ENCODE measurements at regions not wholly inside any gene's neighbourhood (a gene's known extent, or its start where the extent isn't known, plus 50 kb on each side); places are given as distances from the start of the nearest gene placed in this dataset.

DNA sequence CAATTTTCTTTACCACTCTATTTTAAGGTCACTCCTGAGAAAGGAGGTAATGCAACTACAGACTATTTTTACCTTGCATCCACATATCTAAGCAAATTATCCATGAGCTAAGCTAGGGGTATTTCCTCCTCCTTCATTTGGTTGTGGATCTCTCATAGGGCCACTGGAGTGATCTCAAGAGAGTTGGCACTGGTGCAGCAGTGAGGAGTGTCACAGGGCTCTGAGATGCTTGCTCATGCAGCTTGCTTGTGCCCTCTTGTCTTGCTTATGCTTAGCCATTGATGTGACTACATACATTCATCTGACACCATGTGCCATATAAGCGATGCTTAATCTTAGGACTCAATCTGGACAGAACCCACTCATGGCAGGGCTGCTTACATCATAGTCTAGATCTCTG is 950.3 kb downstream of the TSN start:
- Histone ChIP-seq H2AK5ac (ENCODE audit: low read depth, low read length) (no peak overlapping the region), H3K27ac (replicated peaks; ENCODE audit: low read length) (no peak overlapping the region), H3K27me3 (ENCODE audit: control insufficient read depth in 3 of 3, insufficient read depth in 3 of 3, low read depth in 1 of 3, low read length in 3 of 3) (no peaks in the 10 kb centered on the region), H4K91ac (ENCODE audit: low read depth, low read length, poor library complexity) (no peak overlapping the region), H3K79me1 (ENCODE audit: low read depth, low read length) (no peaks in the 10 kb centered on the region), H3K18ac (ENCODE audit: low read length) (no peak overlapping the region), H3K23ac (ENCODE audit: low read depth, low read length, poor library complexity) (no peak overlapping the region), H3K36me3 (replicated peaks in 1 of 2; ENCODE audit: control insufficient read depth in 2 of 2, insufficient read depth in 2 of 2, low read length in 2 of 2) (no peaks in the 10 kb centered on the region), H3K9me3 (replicated peaks in 1 of 2; ENCODE audit: control insufficient read depth in 2 of 2, insufficient read depth in 1 of 2, low read depth in 1 of 2, low read length in 2 of 2) (no peaks in the 10 kb centered on the region), H2AFZ (ENCODE audit: low read length) (no peak overlapping the region), H4K8ac (ENCODE audit: low read depth, low read length) (no peak overlapping the region), H2BK15ac (ENCODE audit: low read length) (no peak overlapping the region), H3K4me1 (ENCODE audit: control insufficient read depth in 2 of 2, insufficient read depth in 1 of 2, low read depth in 1 of 2, low read length in 2 of 2) (no peaks in the 10 kb centered on the region), H3K14ac (ENCODE audit: low read length) (no peak overlapping the region), H3K4me2 (ENCODE audit: insufficient read depth, low read length, poor library complexity, severe bottlenecking) (no peak overlapping the region), H3K4ac (ENCODE audit: low read length) (no peak overlapping the region), H2BK5ac (ENCODE audit: low read length) (no peak overlapping the region), H3K9ac (ENCODE audit: low read depth, low read length, poor library complexity) (no peak overlapping the region), H2BK120ac (ENCODE audit: low read depth, low read length) (no peak overlapping the region), H3K4me3 (ENCODE audit: low read length in 2 of 2) (no peak overlapping the region), H2BK12ac (ENCODE audit: low read length) (no peak overlapping the region)
- no peak for DNase-seq (ENCODE audit: low spot score)
- WGBS, 2 donors (ENCODE audit: extremely low coverage in 2 of 2, insufficient read length in 2 of 2, insufficient replicate concordance in 1 of 2), result no CpG with 5 or more reads among the region's 1 CpG

GRCh38 chr2:122706757-122707223 is 951.3 kb downstream of the TSN start:
- Histone ChIP-seq H3K14ac (ENCODE audit: low read length) (no peak overlapping the region), H4K8ac (ENCODE audit: low read depth, low read length) (no peak overlapping the region), H3K4ac (ENCODE audit: low read length) (no peak overlapping the region), H3K27ac (replicated peaks; ENCODE audit: low read length) (no peak overlapping the region), H2BK120ac (ENCODE audit: low read depth, low read length) (no peak overlapping the region), H2AK5ac (ENCODE audit: low read depth, low read length) (no peak overlapping the region), H3K9me3 (replicated peaks in 1 of 2; ENCODE audit: control insufficient read depth in 2 of 2, insufficient read depth in 1 of 2, low read depth in 1 of 2, low read length in 2 of 2) (no peaks in the 10 kb centered on the region), H2BK15ac (ENCODE audit: low read length) (no peak overlapping the region), H3K27me3 (ENCODE audit: control insufficient read depth in 3 of 3, insufficient read depth in 3 of 3, low read depth in 1 of 3, low read length in 3 of 3) (no peaks in the 10 kb centered on the region), H2AFZ (ENCODE audit: low read length) (no peak overlapping the region), H2BK12ac (ENCODE audit: low read length) (no peak overlapping the region), H3K23ac (ENCODE audit: low read depth, low read length, poor library complexity) (no peak overlapping the region), H3K4me2 (ENCODE audit: insufficient read depth, low read length, poor library complexity, severe bottlenecking) (no peak overlapping the region), H3K9ac (ENCODE audit: low read depth, low read length, poor library complexity) (no peak overlapping the region), H3K4me1 (ENCODE audit: control insufficient read depth in 2 of 2, insufficient read depth in 1 of 2, low read depth in 1 of 2, low read length in 2 of 2) (no peaks in the 10 kb centered on the region), H3K36me3 (replicated peaks in 1 of 2; ENCODE audit: control insufficient read depth in 2 of 2, insufficient read depth in 2 of 2, low read length in 2 of 2) (no peaks in the 10 kb centered on the region), H2BK5ac (ENCODE audit: low read length) (no peak overlapping the region), H4K91ac (ENCODE audit: low read depth, low read length, poor library complexity) (no peak overlapping the region), H3K79me1 (ENCODE audit: low read depth, low read length) (no peaks in the 10 kb centered on the region), H3K4me3 (ENCODE audit: low read length in 2 of 2) (no peak overlapping the region), H3K18ac (ENCODE audit: low read length) (no peak overlapping the region)
- DNase-seq (ENCODE audit: low spot score), result no peak
- no CpG with 5 or more reads among the region's 3 CpGs for WGBS, 2 donors (ENCODE audit: extremely low coverage in 2 of 2, insufficient read length in 2 of 2, insufficient replicate concordance in 1 of 2)

DNA sequence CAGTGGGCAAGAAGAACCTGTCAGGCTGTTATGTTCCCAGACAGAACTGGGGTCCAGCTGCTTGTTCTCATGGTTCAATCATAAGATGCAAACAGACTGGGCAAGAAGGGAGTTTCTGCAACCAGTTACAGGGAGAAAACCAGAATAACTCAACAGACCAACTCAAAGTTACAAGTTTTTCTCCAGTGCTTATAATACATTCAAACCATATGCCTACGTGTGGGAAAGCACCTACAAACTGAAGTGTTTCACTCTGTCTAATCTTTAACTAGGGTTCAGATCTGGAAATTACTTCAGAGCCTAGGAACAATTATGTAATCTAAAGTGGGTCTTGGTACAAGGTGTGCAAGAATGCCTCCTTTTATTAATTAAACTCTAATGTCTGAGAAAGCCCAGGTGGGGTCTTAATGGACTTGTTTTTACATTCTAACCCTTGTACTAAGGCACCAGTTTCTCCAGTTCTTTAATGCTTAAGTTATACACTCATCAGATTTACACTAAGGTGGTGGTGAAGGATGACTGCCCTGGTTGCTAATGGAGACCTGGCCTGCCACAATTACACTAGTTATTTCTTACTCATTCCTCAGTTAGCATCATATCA is 951.9 kb downstream of the TSN start:
- H2BK5ac ChIP-seq (ENCODE audit: low read length), result no peak overlapping the region
- H4K91ac ChIP-seq (ENCODE audit: low read depth, low read length, poor library complexity), result no peak overlapping the region
- no peak overlapping the region for H3K4me2 ChIP-seq (ENCODE audit: insufficient read depth, low read length, poor library complexity, severe bottlenecking)
- H2AFZ ChIP-seq (ENCODE audit: low read length), result no peak overlapping the region
- no peak overlapping the region for H2BK120ac ChIP-seq (ENCODE audit: low read depth, low read length)
- H4K8ac ChIP-seq (ENCODE audit: low read depth, low read length), result no peak overlapping the region
- no peaks in the 10 kb centered on the region for H3K27me3 ChIP-seq (ENCODE audit: control insufficient read depth in 3 of 3, insufficient read depth in 3 of 3, low read depth in 1 of 3, low read length in 3 of 3)
- no peaks in the 10 kb centered on the region for H3K9me3 ChIP-seq (replicated peaks in 1 of 2; ENCODE audit: control insufficient read depth in 2 of 2, insufficient read depth in 1 of 2, low read depth in 1 of 2, low read length in 2 of 2)
- H3K27ac ChIP-seq (replicated peaks; ENCODE audit: low read length), result no peak overlapping the region
- no peak overlapping the region for H3K4me3 ChIP-seq (ENCODE audit: low read length in 2 of 2)
- no peaks in the 10 kb centered on the region for H3K4me1 ChIP-seq (ENCODE audit: control insufficient read depth in 2 of 2, insufficient read depth in 1 of 2, low read depth in 1 of 2, low read length in 2 of 2)
- H3K9ac ChIP-seq (ENCODE audit: low read depth, low read length, poor library complexity), result no peak overlapping the region
- H2BK15ac ChIP-seq (ENCODE audit: low read length), result no peak overlapping the region
- no peaks in the 10 kb centered on the region for H3K36me3 ChIP-seq (replicated peaks in 1 of 2; ENCODE audit: control insufficient read depth in 2 of 2, insufficient read depth in 2 of 2, low read length in 2 of 2)
- H3K14ac ChIP-seq (ENCODE audit: low read length), result no peak overlapping the region
- no peak overlapping the region for H3K18ac ChIP-seq (ENCODE audit: low read length)
- H3K23ac ChIP-seq (ENCODE audit: low read depth, low read length, poor library complexity), result no peak overlapping the region
- no peak overlapping the region for H3K4ac ChIP-seq (ENCODE audit: low read length)
- H3K79me1 ChIP-seq (ENCODE audit: low read depth, low read length), result no peaks in the 10 kb centered on the region
- H2BK12ac ChIP-seq (ENCODE audit: low read length), result no peak overlapping the region
- no CpG with 5 or more reads among the region's 1 CpG for WGBS, 2 donors (ENCODE audit: extremely low coverage in 2 of 2, insufficient read length in 2 of 2, insufficient replicate concordance in 1 of 2)
- DNase-seq (ENCODE audit: low spot score), result no peak
- H2AK5ac ChIP-seq (ENCODE audit: low read depth, low read length), result no peak overlapping the region

DNA sequence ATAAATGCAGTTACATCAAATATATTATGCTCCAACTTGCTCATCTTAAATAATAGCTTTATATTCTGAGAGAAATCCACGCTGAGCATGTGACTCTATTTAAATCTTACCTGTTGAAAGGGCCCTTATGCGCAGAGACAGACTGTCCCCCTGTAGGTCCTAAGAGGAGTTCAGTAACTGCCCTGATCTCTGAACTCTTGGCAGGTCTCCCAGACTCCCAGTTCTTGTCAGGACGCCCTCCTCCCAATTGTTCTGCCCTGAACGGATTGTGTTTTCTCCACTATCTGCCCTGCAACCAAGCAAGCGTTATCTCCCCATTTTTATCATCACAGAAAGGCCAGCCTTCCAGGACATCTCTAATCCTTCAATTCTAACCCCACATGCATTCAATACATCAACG is 954.6 kb downstream of the TSN start:
- no peaks in the 10 kb centered on the region for H3K27me3 ChIP-seq (ENCODE audit: control insufficient read depth in 3 of 3, insufficient read depth in 3 of 3, low read depth in 1 of 3, low read length in 3 of 3)
- no peaks in the 10 kb centered on the region for H3K79me1 ChIP-seq (ENCODE audit: low read depth, low read length)
- no peaks in the 10 kb centered on the region for H3K36me3 ChIP-seq (replicated peaks in 1 of 2; ENCODE audit: control insufficient read depth in 2 of 2, insufficient read depth in 2 of 2, low read length in 2 of 2)
- H2AK5ac ChIP-seq (ENCODE audit: low read depth, low read length), result no peak overlapping the region
- no peaks in the 10 kb centered on the region for H3K4me1 ChIP-seq (ENCODE audit: control insufficient read depth in 2 of 2, insufficient read depth in 1 of 2, low read depth in 1 of 2, low read length in 2 of 2)
- H3K18ac ChIP-seq (ENCODE audit: low read length), result no peak overlapping the region
- no peak overlapping the region for H4K91ac ChIP-seq (ENCODE audit: low read depth, low read length, poor library complexity)
- no peak for DNase-seq (ENCODE audit: low spot score)
- no peak overlapping the region for H3K4me2 ChIP-seq (ENCODE audit: insufficient read depth, low read length, poor library complexity, severe bottlenecking)
- no peak overlapping the region for H2BK5ac ChIP-seq (ENCODE audit: low read length)
- no peak overlapping the region for H3K23ac ChIP-seq (ENCODE audit: low read depth, low read length, poor library complexity)
- H3K9ac ChIP-seq (ENCODE audit: low read depth, low read length, poor library complexity), result no peak overlapping the region
- no CpG with 5 or more reads among the region's 6 CpGs for WGBS, 2 donors (ENCODE audit: extremely low coverage in 2 of 2, insufficient read length in 2 of 2, insufficient replicate concordance in 1 of 2)
- H2BK120ac ChIP-seq (ENCODE audit: low read depth, low read length), result no peak overlapping the region
- no peak overlapping the region for H3K14ac ChIP-seq (ENCODE audit: low read length)
- H2AFZ ChIP-seq (ENCODE audit: low read length), result no peak overlapping the region
- no peak overlapping the region for H3K4me3 ChIP-seq (ENCODE audit: low read length in 2 of 2)
- H3K9me3 ChIP-seq (replicated peaks in 1 of 2; ENCODE audit: control insufficient read depth in 2 of 2, insufficient read depth in 1 of 2, low read depth in 1 of 2, low read length in 2 of 2), result no peaks in the 10 kb centered on the region
- H4K8ac ChIP-seq (ENCODE audit: low read depth, low read length), result no peak overlapping the region
- no peak overlapping the region for H2BK12ac ChIP-seq (ENCODE audit: low read length)
- H3K27ac ChIP-seq (replicated peaks; ENCODE audit: low read length), result no peak overlapping the region
- H3K4ac ChIP-seq (ENCODE audit: low read length), result no peak overlapping the region
- no peak overlapping the region for H2BK15ac ChIP-seq (ENCODE audit: low read length)

All from neuronal stem cell (in vitro differentiated cells).